Keratinocyte (primary cell): ENCODE measurements at regions not wholly inside any gene's neighbourhood (a gene's known extent, or its start where the extent isn't known, plus 50 kb on each side); places are given as distances from the start of the nearest gene placed in this dataset.

Source experiments
- DNase-seq: peaks from one replicate; pipeline ENCODE4 v3.0.0-alpha.2; 2011; ENCODE audit warnings: low read depth, missing footprints, low spot score
- FAIRE-seq: peaks from 2 replicates; lab custom pipeline; 2011; peaks lifted over from hg19 to GRCh38; lab: Jason Lieb, UNC
- H2AFZ ChIP-seq: 2 replicates; pipeline ENCODE4 v1.6.0; 2012; ENCODE audit warnings: low read length, control low read depth, inconsistent platforms; ENCODE audit not compliant: control insufficient read depth
- H3K27ac ChIP-seq: 2 replicates; pipeline ENCODE4 v1.5.1; 2011; ENCODE audit warnings: low read length; ENCODE audit not compliant: control insufficient read depth, insufficient read depth
- H3K27me3 ChIP-seq: 3 replicates; pipeline ENCODE4 v1.6.0; 2011; ENCODE audit warnings: low read length; ENCODE audit not compliant: control insufficient read depth, insufficient read depth; ENCODE audit errors: extremely low read depth
- H3K36me3 ChIP-seq, 2 experiments: 2 replicates in 1 of 2; 3 replicates in 1 of 2; pipeline ENCODE4 v1.5.1; 2011; ENCODE audit warnings: low read length in 2 of 2, mild to moderate bottlenecking in 1 of 2; ENCODE audit not compliant: control insufficient read depth in 2 of 2, insufficient read depth in 2 of 2; ENCODE audit errors: extremely low read depth in 1 of 2
- H3K4me1 ChIP-seq: 3 replicates; pipeline ENCODE4 v1.5.1; 2011; ENCODE audit warnings: low read length; ENCODE audit not compliant: control insufficient read depth, insufficient read depth; ENCODE audit errors: extremely low read depth
- H3K4me2 ChIP-seq: 3 replicates; pipeline ENCODE4 v1.6.0; 2011; ENCODE audit warnings: low read depth, low read length; ENCODE audit not compliant: control insufficient read depth, insufficient read depth; ENCODE audit errors: extremely low read depth
- H3K4me3 ChIP-seq, 3 experiments: fragments of 200-600 bp in 1 of 3; sonication (generic) in 1 of 3; 2 replicates in 2 of 3; 3 replicates in 1 of 3; pipeline ENCODE4 v1.5.1; 2011 to 2016; ENCODE audit warnings: low read length in 3 of 3, mild to moderate bottlenecking in 3 of 3, control low read depth in 2 of 3, inconsistent platforms in 1 of 3, low read depth in 1 of 3, mixed read lengths in 1 of 3, mixed run types in 1 of 3, moderate library complexity in 1 of 3; ENCODE audit not compliant: control insufficient read depth in 2 of 3, insufficient read depth in 2 of 3; ENCODE audit errors: extremely low read depth in 1 of 3
- H3K79me2 ChIP-seq: 2 replicates; pipeline ENCODE4 v1.6.0; 2012; ENCODE audit warnings: low read length; ENCODE audit not compliant: control insufficient read depth, insufficient read depth
- H3K9ac ChIP-seq: 3 replicates; pipeline ENCODE4 v1.6.0; 2011; ENCODE audit warnings: low read length; ENCODE audit not compliant: control insufficient read depth, insufficient read depth; ENCODE audit errors: extremely low read depth
- H3K9me1 ChIP-seq: 3 replicates; pipeline ENCODE4 v1.6.0; 2011; ENCODE audit warnings: low read length; ENCODE audit not compliant: control insufficient read depth, insufficient read depth; ENCODE audit errors: extremely low read depth
- H3K9me3 ChIP-seq: 2 replicates; pipeline ENCODE4 v1.5.1; 2012; ENCODE audit warnings: low read depth, low read length; ENCODE audit not compliant: control insufficient read depth
- H4K20me1 ChIP-seq: 3 replicates; pipeline ENCODE4 v1.6.0; 2011; ENCODE audit warnings: low read length; ENCODE audit not compliant: control insufficient read depth, insufficient read depth; ENCODE audit errors: extremely low read depth
- CTCF ChIP-seq, 3 experiments: IDR thresholded peaks in 1 of 3; conservative IDR thresholded peaks in 1 of 3; optimal IDR thresholded peaks in 1 of 3; 2 replicates in 2 of 3; 3 replicates in 1 of 3; pipeline versions ENCODE3 to v1.5.1; 2011; ENCODE audit warnings: low read length in 3 of 3, mild to moderate bottlenecking in 3 of 3, moderate library complexity in 2 of 3, control low read depth in 1 of 3, inconsistent platforms in 1 of 3; ENCODE audit not compliant: insufficient read depth in 2 of 3; ENCODE audit errors: extremely low read depth in 1 of 3
- EZH2 ChIP-seq: IDR thresholded peaks from one replicate; pipeline ENCODE4 v1.6.1; 2012; ENCODE audit warnings: inconsistent platforms, mild to moderate bottlenecking, low read length, moderate library complexity
- dilution Hi-C: fragments of 300-500 bp; cut with MboI; formaldehyde crosslinking; loops from one replicate; pipeline ENCODE4 v1.7.0; 2020; ENCODE audit warnings: low sequenced_read_pairs; ENCODE audit not compliant: extremely low pct_ligation_motif_present

- H3K4me1 ChIP-seq: peaks cover 7% of the 10 kb centered on the region
- H4K20me1 ChIP-seq: no peaks in the 10 kb centered on the region
- dilution Hi-C loops: no loop called here
- TF ChIP-seq EZH2: no peak
- TF ChIP-seq CTCF (optimal IDR thresholded peaks at IDR 0.05 in 1 of 3, IDR thresholded peaks at IDR 0.05 in 1 of 3, conservative IDR thresholded peaks at IDR 0.05 in 1 of 3; ENCODE audit: extremely low read depth in 1 of 3, insufficient read depth in 2 of 3, low read length in 3 of 3): no peak
- peaks cover 2% of the 10 kb centered on the region for H3K9me3 ChIP-seq
- H3K36me3 ChIP-seq: no peaks in the 10 kb centered on the region
- no peak overlapping the region for H3K9ac ChIP-seq
- H3K9me1 ChIP-seq: no peaks in the 10 kb centered on the region
- no peak overlapping the region for H2AFZ ChIP-seq
- DNase-seq (no peak), FAIRE-seq (no peak)
- no peak overlapping the region for H3K27ac ChIP-seq
- H3K4me3 ChIP-seq: no peak overlapping the region
- H3K4me2 ChIP-seq: no peak overlapping the region
- H3K27me3 ChIP-seq: no peaks in the 10 kb centered on the region
- H3K79me2 ChIP-seq: no peaks in the 10 kb centered on the region
Observed at GRCh38 chr12:94078138-94078723, 70.1 kb upstream of the PLXNC1 start.

DNA sequence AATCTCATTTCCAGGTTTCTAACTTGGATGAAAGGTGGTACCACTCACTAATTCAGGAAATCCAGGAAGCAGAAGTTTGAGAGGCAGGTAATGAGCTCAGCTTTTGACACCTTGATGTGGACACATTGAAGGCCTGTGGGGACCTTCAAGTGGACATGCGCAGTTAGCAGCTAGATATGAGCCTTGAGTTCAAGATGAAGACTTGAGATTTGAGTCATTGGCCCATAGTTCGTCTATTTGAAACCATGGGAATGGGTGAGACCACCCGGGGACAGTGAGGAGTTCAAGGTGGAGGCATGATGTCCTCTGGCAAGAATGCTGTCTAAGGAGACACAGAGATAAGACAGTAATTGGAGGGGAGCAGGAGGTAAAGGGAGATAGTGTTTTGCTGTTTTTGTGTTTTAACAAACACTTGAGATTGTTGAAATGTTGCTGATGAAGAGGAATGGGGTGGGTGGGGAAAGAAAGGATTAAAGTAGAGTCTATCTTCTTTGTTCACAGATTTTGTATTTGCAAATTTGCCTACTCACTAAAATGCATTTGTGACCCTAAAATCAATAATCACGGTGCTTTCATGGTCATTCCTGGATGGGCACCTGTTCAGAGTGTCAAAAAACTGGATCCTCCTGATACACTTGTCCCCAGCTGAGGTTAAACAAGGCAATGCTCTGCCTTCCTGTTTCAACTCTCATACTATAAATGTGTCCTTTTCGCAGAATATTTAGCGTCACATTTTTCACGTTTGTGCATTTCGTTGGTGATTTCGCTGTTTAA, 69.5 kb upstream of the PLXNC1 start:
- Histone ChIP-seq H3K27me3 (no peaks in the 10 kb centered on the region), H3K4me2 (no peak overlapping the region), H3K4me3 (no peak overlapping the region), H3K4me1 (peaks cover 7% of the 10 kb centered on the region), H2AFZ (no peak overlapping the region), H3K9me1 (no peaks in the 10 kb centered on the region), H3K9me3 (peaks cover 3% of the 10 kb centered on the region), H3K27ac (no peak overlapping the region), H3K9ac (no peak overlapping the region), H3K79me2 (no peaks in the 10 kb centered on the region), H4K20me1 (no peaks in the 10 kb centered on the region), H3K36me3 (no peaks in the 10 kb centered on the region)
- TF ChIP-seq CTCF (optimal IDR thresholded peaks at IDR 0.05 in 1 of 3, IDR thresholded peaks at IDR 0.05 in 1 of 3, conservative IDR thresholded peaks at IDR 0.05 in 1 of 3; ENCODE audit: extremely low read depth in 1 of 3, insufficient read depth in 2 of 3, low read length in 3 of 3) (no peak), EZH2 (no peak)
- DNase-seq (no peak), FAIRE-seq (no peak)
- dilution Hi-C loops: no loop called here
